Amniotic epithelial cell (primary cell): ENCODE measurements at regions not wholly inside any gene's neighbourhood (a gene's known extent, or its start where the extent isn't known, plus 50 kb on each side); places are given as distances from the start of the nearest gene placed in this dataset.

Experiments
- DNase-seq: peaks from one replicate; pipeline ENCODE4 v3.0.0-alpha.2; 2010; ENCODE audit warnings: low read depth

DNA sequence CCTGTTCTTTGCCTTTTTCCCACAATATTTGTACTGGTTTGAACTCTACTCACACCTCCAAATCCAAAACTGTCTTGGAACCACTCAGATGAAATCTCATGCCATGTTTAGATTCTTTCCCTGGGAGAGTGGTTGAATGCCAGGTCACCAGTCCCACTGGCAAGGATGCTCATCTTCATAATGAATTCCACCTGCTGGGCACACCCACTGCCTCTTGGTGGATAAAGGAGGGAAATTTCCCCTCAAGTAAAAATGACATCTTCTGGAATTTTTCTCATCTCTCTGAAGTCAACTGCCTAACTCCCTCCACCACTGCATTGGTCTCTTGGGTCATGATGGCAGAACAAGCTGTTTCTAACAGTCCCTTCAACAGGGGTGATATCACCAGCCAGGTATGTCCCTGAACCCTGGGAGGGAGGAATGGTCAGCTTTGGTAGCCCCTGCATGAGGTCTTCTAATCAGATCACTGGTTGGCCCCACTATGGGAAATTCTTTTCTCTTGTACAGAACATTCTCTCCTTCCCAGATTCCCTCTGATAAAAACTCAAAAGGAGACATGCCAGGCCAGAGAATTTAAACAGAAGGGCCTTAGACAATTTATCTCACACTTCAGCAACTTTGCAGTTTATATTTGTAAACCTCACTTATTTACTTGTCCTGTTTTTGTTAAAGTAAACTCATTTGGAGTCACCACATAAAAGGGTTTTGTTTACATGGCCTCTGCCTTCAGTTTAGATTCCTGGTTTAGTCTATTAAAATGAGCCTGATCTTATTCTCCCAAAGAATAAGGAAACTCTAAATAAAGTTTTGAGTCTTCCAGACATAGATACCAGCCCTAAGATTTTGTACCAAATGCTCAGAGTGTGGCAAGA lies 143.4 kb downstream of the WNT5A start:
- peak; percentile 63 for DNase-seq

DNA sequence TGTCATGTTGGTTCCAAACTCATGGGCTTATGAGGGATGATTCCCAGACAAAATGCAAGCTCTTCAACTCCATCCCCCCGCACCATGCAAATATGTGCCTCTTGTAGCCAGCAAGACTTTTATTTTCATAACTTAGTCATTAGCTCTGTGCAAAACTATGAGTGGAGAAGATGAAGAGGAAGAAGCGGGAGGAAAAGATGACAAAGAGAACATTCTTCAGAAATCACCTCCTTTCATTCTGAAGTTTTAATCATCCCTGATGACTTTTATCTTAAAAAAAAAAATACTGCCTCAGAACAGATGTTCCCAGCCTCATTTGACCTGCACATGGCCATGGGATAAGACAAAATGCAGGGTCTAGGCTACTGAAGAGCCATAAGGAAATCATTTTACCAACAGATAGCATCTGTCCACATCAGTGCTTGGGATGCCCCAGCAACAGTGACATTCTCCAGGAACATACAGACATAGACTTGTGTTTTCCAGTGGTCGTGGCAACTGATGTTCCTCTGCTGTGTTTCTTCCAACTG lies 145.5 kb downstream of the WNT5A start:
- DNase-seq: no peak

DNA sequence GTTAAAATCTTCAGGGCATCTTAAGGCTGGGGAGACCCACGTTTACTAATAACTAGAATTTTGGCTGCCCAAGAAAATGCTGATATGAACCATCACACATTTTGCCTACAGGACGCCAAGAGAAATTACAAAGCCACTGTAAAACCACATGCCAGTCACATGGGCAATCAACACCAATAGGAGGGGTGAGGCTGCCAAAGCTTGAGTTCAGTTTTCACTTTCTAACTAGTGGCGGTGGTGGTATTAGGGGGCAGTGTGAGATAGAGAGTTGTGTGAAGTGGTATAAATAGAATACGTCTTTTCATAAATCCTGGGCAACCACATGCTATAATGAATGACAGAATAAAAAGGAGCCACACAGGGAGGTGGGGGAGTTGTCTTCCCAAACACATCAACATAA lies 147.3 kb downstream of the WNT5A start:
- no peak for DNase-seq

DNA sequence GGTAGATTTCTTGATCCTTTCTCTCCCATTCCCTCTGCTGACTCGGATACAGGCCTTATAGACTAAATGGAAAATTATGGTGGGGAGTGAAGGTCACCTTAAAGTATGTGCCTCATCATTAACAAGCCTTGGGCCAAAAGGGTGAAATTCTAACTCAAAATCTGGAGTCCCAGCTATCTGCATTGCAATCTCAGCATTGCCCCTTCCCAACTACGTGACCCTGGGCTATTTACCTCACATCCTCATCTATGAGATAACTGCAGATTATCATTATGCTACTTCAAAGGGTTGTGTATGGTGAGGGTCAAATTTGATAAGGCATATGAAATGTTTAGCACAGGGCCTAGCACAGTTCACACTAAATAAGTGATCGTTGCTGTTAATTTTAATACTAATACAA lies 147.7 kb downstream of the WNT5A start:
- no peak for DNase-seq

DNA sequence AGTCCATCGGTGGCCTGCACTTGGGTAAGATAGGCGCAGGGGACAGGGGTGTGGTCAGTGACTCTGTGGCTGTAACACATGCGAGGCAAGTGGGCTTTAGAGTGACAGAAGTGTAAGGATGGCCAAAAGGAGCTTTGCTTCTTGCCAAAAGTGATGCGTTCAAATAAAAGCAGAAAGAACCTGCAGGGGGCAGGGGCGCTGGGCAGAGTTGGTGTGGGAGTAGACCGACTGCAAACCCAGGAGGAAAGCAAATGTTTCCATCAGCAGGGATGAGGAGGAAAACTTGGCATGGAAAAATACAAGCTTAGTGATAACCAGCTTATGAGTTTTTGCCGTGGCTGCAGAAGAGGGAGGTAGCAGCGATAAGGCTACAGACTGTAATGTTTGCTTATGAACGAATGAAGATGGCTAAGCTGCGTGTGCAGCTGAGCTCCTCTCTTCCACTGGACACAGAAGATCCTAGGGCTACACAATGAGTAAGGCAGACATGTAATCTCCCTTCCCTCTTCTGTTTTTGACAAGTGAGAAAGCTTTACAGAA lies 149.4 kb downstream of the WNT5A start:
- DNase-seq: peak; percentile 61

DNA sequence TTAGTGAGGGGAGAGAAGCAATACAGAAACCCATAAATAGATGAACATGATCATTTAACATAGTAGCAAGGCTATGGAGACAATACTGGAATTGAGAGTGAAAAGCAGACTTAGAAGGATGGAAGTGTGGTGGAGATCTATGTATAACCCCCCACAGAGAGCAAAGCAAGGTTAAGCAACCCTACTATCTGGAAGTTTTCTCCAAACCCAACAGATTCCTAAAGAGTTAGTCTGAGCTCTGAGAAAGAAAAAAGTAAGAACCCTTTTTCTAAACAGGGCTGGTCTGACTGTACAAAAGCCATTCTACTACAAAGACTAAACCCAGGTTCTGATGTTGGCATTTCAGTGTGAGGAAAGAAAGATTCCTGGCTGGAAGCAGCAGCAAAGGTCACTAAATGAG lies 153.2 kb downstream of the WNT5A start:
- peak; percentile 93 for DNase-seq

DNA sequence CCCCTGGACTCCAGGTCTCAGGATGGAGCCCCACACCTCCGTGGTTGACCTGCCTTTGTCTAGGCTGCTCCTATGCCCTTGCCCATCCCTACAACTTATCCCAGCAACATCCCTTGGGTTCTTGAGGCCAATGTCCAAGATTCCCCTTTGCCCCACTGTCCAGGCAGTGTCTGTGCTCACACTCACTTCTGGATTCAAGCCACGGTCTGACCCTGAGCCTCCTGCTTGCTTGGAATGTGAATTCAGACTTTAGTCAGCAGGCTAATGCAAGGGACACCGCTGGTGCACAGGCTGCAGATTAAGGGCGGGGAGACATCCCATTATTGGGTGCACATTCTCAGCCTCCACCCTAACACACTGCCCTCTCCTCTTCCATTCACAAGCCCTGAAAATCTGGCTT lies 154.1 kb downstream of the WNT5A start:
- peak; percentile 56 for DNase-seq

DNA sequence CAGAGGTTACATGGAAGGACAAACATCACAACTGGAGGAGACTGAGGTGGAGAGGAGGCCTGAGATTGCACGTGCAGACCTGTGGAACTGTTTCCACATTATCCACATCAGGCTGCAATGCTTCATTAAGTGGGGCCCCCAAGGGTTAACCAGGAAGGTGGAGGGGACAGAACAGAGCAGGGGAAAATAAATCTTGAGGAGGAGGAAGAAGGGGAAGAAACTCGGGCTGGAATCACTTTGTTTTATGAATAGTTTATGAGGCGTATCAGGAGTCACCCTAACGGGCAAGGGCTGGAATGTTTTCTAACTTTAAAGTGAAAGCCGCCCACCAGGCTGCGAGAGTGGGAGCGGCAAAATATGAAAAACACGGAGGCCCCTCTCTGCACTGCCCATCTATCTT lies 154.9 kb downstream of the WNT5A start:
- no peak for DNase-seq

DNA sequence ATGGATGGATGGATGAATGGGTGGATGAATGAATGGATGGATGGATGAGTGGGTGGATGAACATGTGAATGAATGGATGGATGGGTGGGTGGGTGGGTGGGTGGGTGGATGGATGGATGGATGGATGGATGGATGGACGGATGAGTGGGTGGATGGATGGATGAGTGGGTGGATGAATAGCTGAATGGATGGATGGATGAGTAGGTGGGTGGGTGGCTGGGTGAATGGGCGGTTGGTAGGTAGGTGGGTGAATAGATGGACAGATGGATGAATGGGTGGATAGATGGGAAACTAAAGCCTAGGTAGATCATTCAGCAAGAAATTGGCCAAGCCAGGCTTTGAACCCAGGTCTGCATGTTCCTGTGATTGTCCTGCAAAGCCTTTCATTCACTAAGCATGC lies 155.6 kb downstream of the WNT5A start:
- no peak for DNase-seq

DNA sequence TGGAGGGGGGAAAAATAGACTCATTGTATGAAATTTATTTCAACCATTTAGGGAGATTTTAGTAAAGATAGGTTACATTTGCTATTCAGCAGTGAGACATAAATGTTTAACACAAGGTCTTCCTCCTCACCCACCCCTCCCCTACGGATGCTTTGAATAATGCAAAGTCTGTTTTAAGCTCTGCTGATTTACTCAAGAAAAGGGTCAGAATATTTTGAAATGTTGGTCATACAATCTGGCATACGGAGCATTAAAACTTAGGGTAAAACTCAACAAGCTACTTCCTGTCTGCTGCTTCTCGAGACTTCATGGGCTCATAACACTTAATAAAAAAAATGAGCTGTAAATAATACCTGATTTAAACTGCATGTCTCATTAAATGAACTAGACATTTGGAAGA lies 156.3 kb downstream of the WNT5A start:
- peak; percentile 54 for DNase-seq

DNA sequence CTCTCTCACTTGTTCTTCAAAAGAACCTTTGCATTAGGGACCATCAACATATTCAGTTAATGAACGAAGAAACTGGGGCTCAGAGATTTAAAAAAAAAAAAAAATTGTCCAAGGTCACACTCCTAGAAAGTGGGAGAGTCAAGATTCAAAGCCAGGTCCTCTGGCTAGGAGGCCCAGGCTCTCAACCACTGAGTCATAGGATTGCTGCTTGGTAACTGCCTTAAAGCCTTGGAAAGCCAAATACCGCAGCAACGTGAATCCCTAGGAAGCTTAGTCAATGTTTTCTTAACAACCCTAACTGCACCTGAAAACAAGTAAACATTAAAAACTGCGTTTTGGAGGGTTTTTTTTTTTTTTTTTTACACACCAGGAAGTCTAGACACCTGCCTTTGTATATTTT lies 156.8 kb downstream of the WNT5A start:
- peak; percentile 98 for DNase-seq

DNA sequence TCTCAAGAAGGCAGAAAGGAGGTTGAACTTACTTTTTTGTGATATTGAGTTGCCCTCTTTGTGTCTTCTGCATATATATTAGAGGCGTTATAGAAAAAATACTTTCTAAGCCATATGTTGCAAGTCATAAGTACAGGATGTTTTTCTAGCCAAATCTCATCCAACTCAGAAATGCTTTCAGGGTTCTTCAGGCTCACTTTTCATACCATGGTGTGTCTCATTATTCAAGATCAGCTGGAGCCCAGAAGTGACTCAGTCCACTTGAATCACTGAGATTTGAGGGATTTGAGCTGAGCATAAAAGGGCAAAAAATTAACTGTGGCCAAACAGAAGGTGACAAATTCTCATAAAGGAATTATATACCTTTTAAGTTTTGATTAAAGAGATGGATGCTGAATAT lies 157.3 kb downstream of the WNT5A start:
- DNase-seq: peak; percentile 95

DNA sequence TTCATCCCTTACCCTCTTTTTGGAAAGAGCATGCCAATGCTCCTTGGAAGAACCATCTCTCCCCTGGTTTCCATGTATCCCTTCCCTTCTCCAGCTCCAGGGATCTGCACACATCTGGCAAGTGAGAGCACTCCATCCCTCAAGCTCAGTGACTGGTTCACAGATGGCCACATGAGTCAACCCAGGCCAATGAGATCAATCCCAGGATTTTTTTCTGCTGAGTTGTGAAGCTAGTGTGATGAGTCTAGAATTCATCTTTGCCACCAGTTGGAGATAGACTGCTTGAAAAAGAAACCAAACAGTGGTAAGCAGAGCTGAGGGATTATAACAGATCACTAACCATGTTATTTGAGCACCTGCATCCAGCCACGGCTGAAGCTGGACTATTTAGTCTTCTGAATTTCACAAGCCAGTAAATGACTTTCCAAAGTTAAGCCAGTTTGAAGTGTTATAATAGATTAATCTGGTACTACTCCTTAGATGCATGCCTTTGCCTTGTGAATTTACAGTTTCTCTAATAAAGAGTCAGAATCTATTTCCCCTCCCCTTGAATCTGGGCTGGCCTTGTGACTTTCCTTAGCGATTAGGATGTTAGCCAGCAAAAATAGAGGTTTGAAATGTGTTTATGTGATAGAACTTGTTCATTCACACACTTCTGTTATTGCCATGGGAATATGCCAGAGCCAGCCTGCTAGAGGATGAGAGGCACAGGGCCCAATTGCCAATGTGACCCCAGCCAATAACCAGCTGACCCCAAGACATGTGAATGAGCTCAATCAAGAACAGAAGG lies 159.8 kb downstream of the WNT5A start:
- peak; percentile 72 for DNase-seq

DNA sequence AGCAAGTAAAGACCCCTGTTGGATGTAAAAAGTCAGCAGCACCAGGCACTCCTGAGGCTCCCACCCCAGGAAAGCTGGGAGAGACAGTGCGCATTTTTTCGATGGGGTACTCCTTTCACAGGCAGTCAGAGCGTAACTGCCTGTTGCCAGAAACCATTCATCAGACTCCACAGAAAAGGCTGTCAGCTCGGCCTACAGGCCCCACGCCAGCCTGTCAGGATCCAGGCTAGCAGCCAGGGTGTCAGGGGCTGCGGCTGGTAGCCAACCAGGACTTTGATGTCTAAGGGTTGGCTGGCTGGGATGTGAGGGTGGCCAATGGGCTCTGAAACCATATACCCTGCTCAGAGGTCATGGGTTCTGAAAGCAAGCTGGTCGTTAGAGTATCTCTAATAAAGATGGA lies 164.5 kb downstream of the WNT5A start:
- no peak for DNase-seq

DNA sequence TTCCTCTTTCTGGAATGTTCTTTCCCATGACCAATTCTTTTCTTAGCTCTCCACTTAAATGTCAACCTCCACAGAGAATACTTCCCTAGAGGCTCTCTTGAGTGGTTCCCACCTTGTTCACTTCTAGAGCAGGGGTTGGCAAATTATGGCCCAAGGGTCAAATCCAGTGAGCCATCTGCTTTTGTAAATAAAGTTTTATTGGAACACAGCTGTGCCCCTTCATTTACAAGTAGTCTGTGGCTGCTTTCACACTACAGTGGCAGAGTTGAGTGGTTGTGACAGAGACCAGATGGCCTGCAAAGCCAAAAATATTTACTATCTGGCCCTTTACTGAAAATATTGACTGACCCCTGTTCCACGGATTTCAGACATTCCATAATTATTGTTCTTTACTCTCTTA lies 166.2 kb downstream of the WNT5A start:
- DNase-seq: no peak

DNA sequence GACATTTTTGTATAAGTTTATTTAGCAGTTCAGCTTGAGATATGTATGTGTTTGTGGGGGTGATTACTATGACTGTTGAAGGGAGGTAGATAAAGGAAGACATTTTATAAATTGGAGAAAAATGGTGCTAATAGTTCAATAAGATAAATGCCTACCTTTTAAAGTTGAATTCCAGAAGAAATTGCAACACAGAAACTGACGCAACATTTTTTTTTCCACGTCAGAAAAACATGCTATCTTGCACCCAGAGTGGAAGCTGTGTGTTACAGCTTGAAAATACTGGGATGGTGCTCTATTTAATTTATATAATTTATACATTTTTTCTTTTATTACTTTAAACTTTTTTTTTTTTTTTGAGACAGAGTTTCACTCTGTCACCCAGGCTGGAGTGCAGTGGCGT lies 171.7 kb downstream of the WNT5A start:
- DNase-seq: peak; percentile 74

DNA sequence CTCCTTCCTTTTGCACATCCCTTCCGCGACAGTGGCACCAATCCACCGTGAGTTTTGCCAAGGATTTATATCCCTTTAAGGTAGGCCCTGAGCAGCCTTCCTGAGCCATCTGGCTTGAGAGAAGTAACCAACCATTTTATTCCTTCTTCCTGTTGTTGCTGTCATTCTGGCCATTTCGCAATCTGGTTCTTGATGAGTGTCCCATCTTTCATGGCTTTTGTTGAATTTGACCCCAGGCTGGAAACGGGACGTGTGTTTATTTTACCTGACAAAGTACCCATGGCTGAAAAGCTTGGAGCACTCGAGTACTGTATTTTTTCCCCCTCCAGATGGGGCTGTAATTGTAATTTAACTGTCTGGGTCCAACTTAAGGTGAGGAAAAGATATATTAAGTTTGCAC lies 173.4 kb downstream of the WNT5A start:
- DNase-seq: no peak

DNA sequence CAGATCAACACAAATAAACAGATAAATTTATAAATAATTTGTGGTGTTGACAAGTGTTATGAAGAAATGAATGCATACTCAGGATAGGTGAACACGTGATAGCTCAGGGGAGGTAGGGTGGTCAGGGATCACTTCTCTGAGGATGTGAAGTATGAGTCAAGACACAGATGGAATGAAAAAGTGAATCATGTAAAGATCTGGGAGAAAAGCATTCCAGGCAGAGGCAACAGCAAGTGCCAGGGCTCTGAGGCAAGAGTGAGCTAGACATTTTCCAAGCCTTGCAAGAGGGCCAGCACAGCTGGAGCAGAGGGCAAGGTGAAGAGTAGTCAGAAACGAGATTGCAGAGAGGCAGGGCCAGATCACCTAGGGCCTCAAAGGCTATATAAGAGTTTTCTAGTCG lies 177.8 kb downstream of the WNT5A start:
- DNase-seq: peak; percentile 70

DNA sequence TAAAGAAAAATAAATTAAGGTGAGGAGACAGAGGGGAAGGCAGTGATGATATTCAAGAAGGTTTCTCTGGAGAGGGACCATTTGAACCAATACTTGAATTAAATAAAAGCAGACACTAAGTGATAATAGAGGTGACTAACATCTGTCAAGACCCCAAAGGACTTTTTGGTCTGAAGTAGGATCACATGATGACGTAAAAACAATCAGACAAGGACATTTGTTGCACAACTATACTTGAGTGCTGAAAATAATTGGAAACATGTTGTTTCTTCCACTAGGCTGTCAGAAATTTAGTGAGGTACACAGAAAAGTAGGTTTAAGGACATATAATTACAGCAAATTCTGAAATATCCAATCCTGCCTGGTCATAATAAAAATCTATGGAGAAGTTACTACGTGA lies 179.5 kb downstream of the WNT5A start:
- no peak for DNase-seq

DNA sequence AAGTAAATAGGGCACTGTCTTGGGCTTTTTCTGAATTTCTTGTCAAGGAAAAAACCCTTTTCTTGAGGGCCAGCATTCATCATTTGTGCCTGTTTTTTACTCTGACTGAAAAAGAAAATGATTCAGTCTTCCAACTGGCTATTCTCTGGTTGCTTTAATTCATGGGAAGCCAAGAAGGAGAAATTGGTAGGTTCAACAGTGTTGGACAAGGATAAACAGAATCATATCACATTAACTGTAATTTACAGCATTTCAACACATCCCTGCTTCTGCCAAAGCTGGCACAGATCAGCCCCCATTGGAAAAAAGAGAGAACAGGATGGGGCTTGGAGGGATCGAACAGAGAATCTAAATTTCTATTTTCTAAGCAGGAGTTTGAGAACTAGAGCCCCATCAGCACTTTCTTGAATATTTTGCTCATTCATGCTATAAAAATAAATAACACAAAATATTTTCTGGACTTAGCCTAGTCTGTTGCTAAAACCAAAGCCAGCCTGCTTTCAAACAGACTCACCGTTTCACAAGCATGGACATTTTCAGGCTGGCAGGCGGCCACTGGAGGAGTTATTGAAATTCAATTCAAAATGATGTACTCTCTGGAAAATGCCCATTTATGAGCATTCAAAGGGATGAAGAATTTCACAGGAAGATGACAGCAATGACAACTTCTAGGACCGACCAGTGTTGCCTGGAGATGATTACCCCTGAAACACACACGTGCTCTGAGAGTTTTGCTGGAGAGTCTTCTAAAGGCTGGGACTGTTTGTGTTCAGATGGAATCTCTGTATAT lies 181.2 kb downstream of the WNT5A start:
- no peak for DNase-seq

DNA sequence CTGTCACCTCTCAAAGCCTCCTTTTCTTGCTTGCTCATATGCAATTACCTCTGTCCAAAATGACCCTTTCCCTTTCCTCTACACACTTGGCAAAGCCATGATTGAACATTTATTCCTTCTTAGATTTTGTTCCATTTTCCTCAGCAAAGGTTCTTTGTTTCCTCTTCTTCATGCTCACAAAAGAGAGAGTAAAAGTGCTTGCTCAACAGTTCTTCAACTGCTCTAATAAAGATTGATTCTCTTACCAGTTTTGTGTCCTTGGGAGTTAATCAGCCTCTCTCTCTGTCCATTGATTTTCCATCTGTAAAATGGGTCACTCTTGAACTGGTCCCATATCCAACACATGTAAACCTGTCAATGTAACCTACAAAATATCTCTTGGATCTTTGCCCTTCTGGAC lies 186.4 kb downstream of the WNT5A start:
- DNase-seq: no peak

DNA sequence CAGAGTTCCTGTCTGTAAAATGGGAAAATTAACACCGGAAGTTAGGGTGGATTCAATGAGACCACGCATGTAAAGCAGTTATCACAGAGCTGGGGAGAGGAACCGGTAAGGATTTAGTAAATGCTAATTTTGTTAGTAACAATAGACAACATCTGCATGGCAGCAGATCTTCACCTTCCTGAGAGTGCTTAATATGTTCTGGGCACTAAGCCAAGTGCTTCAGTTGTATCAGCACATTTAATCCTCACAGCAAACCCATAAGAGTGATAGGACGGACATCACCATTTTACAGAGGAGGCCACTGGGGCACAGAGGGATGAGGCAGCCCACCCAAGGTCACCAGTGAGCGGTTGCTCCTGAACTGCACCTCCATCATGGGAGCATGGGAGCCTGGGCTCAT lies 189.4 kb downstream of the WNT5A start:
- peak; percentile 57 for DNase-seq
